GM12878 (cell line): ENCODE measurements at regions not wholly inside any gene's neighbourhood (a gene's known extent, or its start where the extent isn't known, plus 50 kb on each side); places are given as distances from the start of the nearest gene placed in this dataset.

ENCODE experiments used
- ATAC-seq: fragments of 200-7000 bp; cut with Tn5 transposase; 3 replicates; pipeline ENCODE4 v1.9.1; 2020; ENCODE audit warnings: mild to moderate bottlenecking, moderate library complexity
- BruUV-seq: library from RNA; stranded (reverse); fragments of 400-500 nt; replicated peaks from 2 replicates; lab custom pipeline; 2021; lab: Mats Ljungman, UMichigan
- CTCF ChIA-PET: fragments of 300-600 bp; sonication (Branson Sonifier 250); formaldehyde crosslinking; extraction: SDS; loops from one replicate; lab custom pipeline; 2021; ENCODE audit warnings: inconsistent platforms; lab: Yijun Ruan, JAX
- POLR2A ChIA-PET: fragments of 350-600 bp; formaldehyde crosslinking; extraction: SDS; loops from one replicate; lab custom pipeline; 2021; ENCODE audit warnings: inconsistent platforms; lab: Charles Lee
- RAD21 ChIA-PET: fragments of 300-600 bp; sonication (Branson Sonifier 250); formaldehyde crosslinking; loops from one replicate; lab custom pipeline; 2023; ENCODE audit warnings: antibody characterized with exemption; ENCODE audit not compliant: unreplicated experiment; lab: Charles Lee
- SMC1A ChIA-PET: fragments of 300-600 bp; sonication (Branson Sonifier 250); formaldehyde crosslinking; loops from one replicate; lab custom pipeline; 2023; ENCODE audit not compliant: unreplicated experiment, uncharacterized antibody; lab: Charles Lee
- DNase-seq: peaks from one replicate; pipeline ENCODE4 v3.0.0-alpha.2; 2011; ENCODE audit warnings: low read depth, low spot score
- FAIRE-seq: peaks from 3 replicates; lab custom pipeline; 2011; peaks lifted over from hg19 to GRCh38; lab: Jason Lieb, UNC
- H2AFZ ChIP-seq: 2 replicates; pipeline ENCODE4 v1.6.0; 2011; ENCODE audit warnings: low read depth, low read length, control low read depth; ENCODE audit not compliant: control insufficient read depth
- H3K27ac ChIP-seq: 2 replicates; pipeline ENCODE4 v1.5.1; 2011; ENCODE audit warnings: control low read depth; ENCODE audit not compliant: control insufficient read depth, insufficient read depth
- H3K27me3 ChIP-seq, 2 experiments: replicated peaks in 1 of 2; 2 replicates each; pipeline versions ENCODE4 v1.6.0 to v1.6.1; 2011; ENCODE audit warnings: low read length in 1 of 2; ENCODE audit not compliant: control insufficient read depth in 2 of 2, insufficient read depth in 2 of 2
- H3K36me3 ChIP-seq, 2 experiments: 2 replicates each; pipeline ENCODE4 v1.5.1; 2011; ENCODE audit warnings: low read length in 1 of 2; ENCODE audit not compliant: control insufficient read depth in 2 of 2, insufficient read depth in 2 of 2
- H3K4me1 ChIP-seq: 2 replicates; pipeline ENCODE4 v1.6.1; 2011; ENCODE audit warnings: mild to moderate bottlenecking, low read length, moderate library complexity, mixed read lengths; ENCODE audit not compliant: control insufficient read depth, insufficient read depth
- H3K4me2 ChIP-seq: 2 replicates; pipeline ENCODE4 v1.6.0; 2011; ENCODE audit warnings: control low read depth; ENCODE audit not compliant: control insufficient read depth, insufficient read depth
- H3K4me3 ChIP-seq: fragments of 200-600 bp; sonication (generic); 2 replicates; pipeline ENCODE4 v1.5.1; 2016
- H3K79me2 ChIP-seq: 2 replicates; pipeline ENCODE4 v1.6.0; 2011; ENCODE audit warnings: low read length; ENCODE audit not compliant: control insufficient read depth, insufficient read depth
- H3K9ac ChIP-seq: 2 replicates; pipeline ENCODE4 v1.8.0; 2011; ENCODE audit warnings: low read length, control low read depth, mixed read lengths; ENCODE audit not compliant: control insufficient read depth, insufficient read depth
- H3K9me3 ChIP-seq: replicated peaks from 3 replicates; pipeline ENCODE4 v1.5.1; 2011; ENCODE audit warnings: mild to moderate bottlenecking, low read length; ENCODE audit not compliant: control insufficient read depth, insufficient read depth
- H4K20me1 ChIP-seq: 2 replicates; pipeline ENCODE4 v1.6.0; 2011; ENCODE audit not compliant: control insufficient read depth, insufficient read depth
- MTA3 ChIP-seq: IDR thresholded peaks from 2 replicates; pipeline ENCODE4 v1.6.1; 2012; ENCODE audit warnings: low read length, inconsistent platforms, borderline replicate concordance
- NFXL1 ChIP-seq: fragments of 450-650 bp; IDR thresholded peaks from 2 replicates; pipeline ENCODE4 v1.6.1; 2017; ENCODE audit warnings: antibody characterized with exemption, mild to moderate bottlenecking, borderline replicate concordance
- PAX5 ChIP-seq: IDR thresholded peaks from 2 replicates; pipeline ENCODE4 v1.6.1; 2011; ENCODE audit warnings: low read depth, low read length, borderline replicate concordance
- RAD21 ChIP-seq: IDR thresholded peaks from 2 replicates; pipeline ENCODE4 v1.6.1; 2011; ENCODE audit warnings: mild to moderate bottlenecking, low read depth, low read length, moderate library complexity; ENCODE audit not compliant: insufficient read depth
- RAD51 ChIP-seq: fragments of 450-650 bp; IDR thresholded peaks from 2 replicates; pipeline ENCODE4 v1.6.1; 2016; ENCODE audit warnings: moderate library complexity, mild to moderate bottlenecking, inconsistent platforms
- WGBS: methylation state at CpG from one replicate; pipeline ENCODE4 v1.1.6; 2016; ENCODE audit warnings: low lambda C conversion rate; ENCODE audit not compliant: insufficient replicate concordance, insufficient coverage; ENCODE audit errors: missing lambda C conversion rate; 5-methylcytosine and 5-hydroxymethylcytosine counted together
- in situ Hi-C: fragments of 300-500 bp; cut with MboI; formaldehyde crosslinking; loops from 9 replicates; pipeline ENCODE4 v1.14.3; 2018; ENCODE audit warnings: mixed read lengths
- intact Hi-C: fragments of 100-400 bp; cut with micrococcal nuclease; formaldehyde crosslinking; loops from one replicate; pipeline ENCODE4 v1.14.2; 2022; ENCODE audit not compliant: unreplicated experiment
- TF ChIP-seq, protein P1 (sequence below): fragments of 450-650 bp; IDR thresholded peaks from 2 replicates; pipeline ENCODE4 v1.6.1; 2017; ENCODE audit warnings: mild to moderate bottlenecking, moderate library complexity
- TF ChIP-seq, protein P2 (sequence below), 3 experiments: IDR thresholded peaks in 2 of 3; conservative IDR thresholded peaks in 1 of 3; 2 replicates each; pipeline ENCODE4 v1.5.1; 2011; ENCODE audit warnings: low read depth in 3 of 3, low read length in 3 of 3, mild to moderate bottlenecking in 3 of 3, control low read depth in 2 of 3, moderate library complexity in 2 of 3, inconsistent platforms in 1 of 3, mixed read lengths in 1 of 3; ENCODE audit not compliant: control insufficient read depth in 2 of 3, insufficient read depth in 1 of 3; ENCODE audit errors: extremely low read depth in 1 of 3
- TF ChIP-seq, protein P3 (sequence below): fragments of 150-350 bp; IDR thresholded peaks from 2 replicates; pipeline ENCODE4 v1.6.1; 2014; ENCODE audit warnings: mild to moderate bottlenecking, low read depth, low read length

DNA sequence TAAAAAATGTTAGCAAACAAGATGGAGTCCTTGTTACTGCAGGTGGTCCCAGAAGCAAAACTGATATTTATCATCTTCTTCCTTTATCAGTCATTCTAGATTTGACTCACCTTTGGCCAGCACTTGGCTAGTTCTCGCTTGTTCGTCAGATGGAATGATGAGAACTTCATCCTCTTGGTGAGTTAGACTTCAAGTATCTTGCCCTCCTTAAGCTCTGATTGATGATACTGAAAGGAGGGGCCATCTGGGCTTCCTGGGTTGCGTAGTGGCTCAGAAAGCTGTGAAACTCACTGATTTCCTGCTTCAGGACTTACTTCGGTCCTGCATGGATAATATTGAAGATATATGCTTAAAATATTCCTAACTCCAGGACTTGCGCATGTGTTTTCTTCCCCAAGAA lies 1248.2 kb upstream of the CDH9 start:
- no peak overlapping the region for H3K9ac ChIP-seq
- BruUV-seq: no TSS peak
- in situ Hi-C loops: no loop called here

DNA sequence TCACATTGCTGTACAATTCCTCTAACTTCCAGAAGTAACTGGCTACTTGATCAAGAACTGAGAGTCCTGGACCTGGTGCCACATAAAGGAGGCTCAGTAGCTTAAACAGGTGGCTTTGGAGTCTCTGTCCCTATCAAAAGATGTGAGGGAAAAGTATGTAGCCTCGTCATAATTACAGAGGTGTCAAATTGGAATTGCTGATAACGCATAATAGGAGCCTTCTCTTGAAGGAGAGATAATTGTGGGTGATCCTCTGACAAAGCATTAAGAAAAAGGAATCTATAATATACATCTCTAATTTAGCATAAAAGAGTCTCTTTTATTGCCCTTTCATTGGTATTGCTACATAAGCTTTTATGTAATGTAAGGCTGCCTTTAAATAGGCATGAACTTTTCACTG lies 1246.4 kb upstream of the CDH9 start:
- RAD21 ChIA-PET: no interaction called here
- Histone ChIP-seq H3K79me2 (no peaks in the 10 kb centered on the region), H4K20me1 (no peaks in the 10 kb centered on the region), H3K9me3 (no peaks in the 10 kb centered on the region), H2AFZ (no peak overlapping the region), H3K27me3 (no peaks in the 10 kb centered on the region), H3K4me2 (no peak overlapping the region), H3K4me3 (no peak overlapping the region), H3K4me1 (no peaks in the 10 kb centered on the region), H3K36me3 (no peaks in the 10 kb centered on the region), H3K9ac (no peak overlapping the region), H3K27ac (no peak overlapping the region)
- WGBS: 21% methylated on average over 2 of the region's 2 CpGs
- ATAC-seq: no peak
- in situ Hi-C loops: no loop called here
- no peak for FAIRE-seq
- BruUV-seq: no TSS peak
- POLR2A ChIA-PET: no interaction called here
- SMC1A ChIA-PET: interaction anchor here (0.9 kb wide), 1 partner anchor 11 kb away, joined by 5 read pairs; no protein-coding TSS in a partner anchor
- intact Hi-C loops: no loop called here
- CTCF ChIA-PET: interaction anchor here (1.1 kb wide), 1 partner anchor 20 kb away, joined by 3 read pairs; no protein-coding TSS in a partner anchor
- no peak for DNase-seq
- TF ChIP-seq NFXL1 (no peak), RAD21 (no peak), RAD51 (no peak), PAX5 (no peak), MTA3 (no peak)
- TF ChIP-seq, protein P1, sequence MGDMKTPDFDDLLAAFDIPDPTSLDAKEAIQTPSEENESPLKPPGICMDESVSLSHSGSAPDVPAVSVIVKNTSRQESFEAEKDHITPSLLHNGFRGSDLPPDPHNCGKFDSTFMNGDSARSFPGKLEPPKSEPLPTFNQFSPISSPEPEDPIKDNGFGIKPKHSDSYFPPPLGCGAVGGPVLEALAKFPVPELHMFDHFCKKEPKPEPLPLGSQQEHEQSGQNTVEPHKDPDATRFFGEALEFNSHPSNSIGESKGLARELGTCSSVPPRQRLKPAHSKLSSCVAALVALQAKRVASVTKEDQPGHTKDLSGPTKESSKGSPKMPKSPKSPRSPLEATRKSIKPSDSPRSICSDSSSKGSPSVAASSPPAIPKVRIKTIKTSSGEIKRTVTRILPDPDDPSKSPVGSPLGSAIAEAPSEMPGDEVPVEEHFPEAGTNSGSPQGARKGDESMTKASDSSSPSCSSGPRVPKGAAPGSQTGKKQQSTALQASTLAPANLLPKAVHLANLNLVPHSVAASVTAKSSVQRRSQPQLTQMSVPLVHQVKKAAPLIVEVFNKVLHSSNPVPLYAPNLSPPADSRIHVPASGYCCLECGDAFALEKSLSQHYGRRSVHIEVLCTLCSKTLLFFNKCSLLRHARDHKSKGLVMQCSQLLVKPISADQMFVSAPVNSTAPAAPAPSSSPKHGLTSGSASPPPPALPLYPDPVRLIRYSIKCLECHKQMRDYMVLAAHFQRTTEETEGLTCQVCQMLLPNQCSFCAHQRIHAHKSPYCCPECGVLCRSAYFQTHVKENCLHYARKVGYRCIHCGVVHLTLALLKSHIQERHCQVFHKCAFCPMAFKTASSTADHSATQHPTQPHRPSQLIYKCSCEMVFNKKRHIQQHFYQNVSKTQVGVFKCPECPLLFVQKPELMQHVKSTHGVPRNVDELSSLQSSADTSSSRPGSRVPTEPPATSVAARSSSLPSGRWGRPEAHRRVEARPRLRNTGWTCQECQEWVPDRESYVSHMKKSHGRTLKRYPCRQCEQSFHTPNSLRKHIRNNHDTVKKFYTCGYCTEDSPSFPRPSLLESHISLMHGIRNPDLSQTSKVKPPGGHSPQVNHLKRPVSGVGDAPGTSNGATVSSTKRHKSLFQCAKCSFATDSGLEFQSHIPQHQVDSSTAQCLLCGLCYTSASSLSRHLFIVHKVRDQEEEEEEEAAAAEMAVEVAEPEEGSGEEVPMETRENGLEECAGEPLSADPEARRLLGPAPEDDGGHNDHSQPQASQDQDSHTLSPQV: no peak
- TF ChIP-seq, protein P2, sequence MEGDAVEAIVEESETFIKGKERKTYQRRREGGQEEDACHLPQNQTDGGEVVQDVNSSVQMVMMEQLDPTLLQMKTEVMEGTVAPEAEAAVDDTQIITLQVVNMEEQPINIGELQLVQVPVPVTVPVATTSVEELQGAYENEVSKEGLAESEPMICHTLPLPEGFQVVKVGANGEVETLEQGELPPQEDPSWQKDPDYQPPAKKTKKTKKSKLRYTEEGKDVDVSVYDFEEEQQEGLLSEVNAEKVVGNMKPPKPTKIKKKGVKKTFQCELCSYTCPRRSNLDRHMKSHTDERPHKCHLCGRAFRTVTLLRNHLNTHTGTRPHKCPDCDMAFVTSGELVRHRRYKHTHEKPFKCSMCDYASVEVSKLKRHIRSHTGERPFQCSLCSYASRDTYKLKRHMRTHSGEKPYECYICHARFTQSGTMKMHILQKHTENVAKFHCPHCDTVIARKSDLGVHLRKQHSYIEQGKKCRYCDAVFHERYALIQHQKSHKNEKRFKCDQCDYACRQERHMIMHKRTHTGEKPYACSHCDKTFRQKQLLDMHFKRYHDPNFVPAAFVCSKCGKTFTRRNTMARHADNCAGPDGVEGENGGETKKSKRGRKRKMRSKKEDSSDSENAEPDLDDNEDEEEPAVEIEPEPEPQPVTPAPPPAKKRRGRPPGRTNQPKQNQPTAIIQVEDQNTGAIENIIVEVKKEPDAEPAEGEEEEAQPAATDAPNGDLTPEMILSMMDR (IDR thresholded peaks at IDR 0.05 in 2 of 3, conservative IDR thresholded peaks at IDR 0.05 in 1 of 3; ENCODE audit: control insufficient read depth in 2 of 3, extremely low read depth in 1 of 3, insufficient read depth in 1 of 3, low read depth in 3 of 3, low read length in 3 of 3): no peak

More for the DNA sequence above, 1248.2 kb upstream of the CDH9 start:
- WGBS: 47% methylated on average over 5 of the region's 5 CpGs
- Histone ChIP-seq H3K27ac (no peak overlapping the region), H3K36me3 (no peaks in the 10 kb centered on the region), H3K4me3 (no peak overlapping the region), H3K9me3 (no peaks in the 10 kb centered on the region), H3K79me2 (no peaks in the 10 kb centered on the region), H2AFZ (no peak overlapping the region), H4K20me1 (no peaks in the 10 kb centered on the region), H3K4me1 (no peaks in the 10 kb centered on the region), H3K4me2 (no peak overlapping the region)
- POLR2A ChIA-PET: no interaction called here
- DNase-seq (no peak), ATAC-seq (no peak)
- CTCF ChIA-PET: no interaction called here
- intact Hi-C loops: no loop called here
- SMC1A ChIA-PET: no interaction called here
- RAD21 ChIA-PET: no interaction called here
- TF ChIP-seq, protein P3, sequence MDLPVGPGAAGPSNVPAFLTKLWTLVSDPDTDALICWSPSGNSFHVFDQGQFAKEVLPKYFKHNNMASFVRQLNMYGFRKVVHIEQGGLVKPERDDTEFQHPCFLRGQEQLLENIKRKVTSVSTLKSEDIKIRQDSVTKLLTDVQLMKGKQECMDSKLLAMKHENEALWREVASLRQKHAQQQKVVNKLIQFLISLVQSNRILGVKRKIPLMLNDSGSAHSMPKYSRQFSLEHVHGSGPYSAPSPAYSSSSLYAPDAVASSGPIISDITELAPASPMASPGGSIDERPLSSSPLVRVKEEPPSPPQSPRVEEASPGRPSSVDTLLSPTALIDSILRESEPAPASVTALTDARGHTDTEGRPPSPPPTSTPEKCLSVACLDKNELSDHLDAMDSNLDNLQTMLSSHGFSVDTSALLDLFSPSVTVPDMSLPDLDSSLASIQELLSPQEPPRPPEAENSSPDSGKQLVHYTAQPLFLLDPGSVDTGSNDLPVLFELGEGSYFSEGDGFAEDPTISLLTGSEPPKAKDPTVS: no peak
- TF ChIP-seq, all 136 proteins: peak for 0
- no peak for FAIRE-seq
- H3K27me3 ChIP-seq: no peaks in the 10 kb centered on the region
